B cell (primary cell): ENCODE measurements at regions not wholly inside any gene's neighbourhood (a gene's known extent, or its start where the extent isn't known, plus 50 kb on each side); places are given as distances from the start of the nearest gene placed in this dataset.

Experiments
- ATAC-seq: fragments of 200-7000 bp; cut with Tn5 transposase; one replicate; pipeline ENCODE4 v1.10.0; 2021; ENCODE audit warnings: low read depth, mild to moderate bottlenecking, moderate number of reproducible peaks, moderate library complexity
- CTCF ChIA-PET: fragments of 350-600 bp; sonication (Branson Sonifier 250); formaldehyde crosslinking; loops from one replicate; lab custom pipeline; 2021; ENCODE audit warnings: antibody characterized with exemption, inconsistent platforms; lab: Charles Lee
- POLR2A ChIA-PET: fragments of 350-600 bp; sonication (Branson Sonifier 250); formaldehyde crosslinking; loops from one replicate; lab custom pipeline; 2021; ENCODE audit warnings: antibody characterized with exemption; lab: Charles Lee
- DNase-seq: peaks from one replicate; pipeline ENCODE4 v3.0.0; 2013
- H2AFZ ChIP-seq: 2 replicates; pipeline ENCODE4 v1.6.1; 2012; ENCODE audit warnings: mild to moderate bottlenecking, low read depth, low read length; ENCODE audit not compliant: insufficient read depth, poor library complexity, severe bottlenecking
- H3K27ac ChIP-seq, 2 donors: 1 replicate in 1 of 2; 2 replicates in 1 of 2; pipeline ENCODE4 v1.5.1; 2012 to 2013; ENCODE audit warnings: low read length in 2 of 2, mild to moderate bottlenecking in 2 of 2, moderate library complexity in 1 of 2
- H3K27me3 ChIP-seq, 4 experiments: fragments of 200-600 bp in 1 of 4; sonication (generic) in 1 of 4; replicated peaks in 1 of 4; 1 replicate in 2 of 4; 2 replicates in 2 of 4; pipeline versions ENCODE4 v1.6.1 to v1.7.0; 2013 to 2016; ENCODE audit warnings: low read length in 3 of 4, mild to moderate bottlenecking in 2 of 4, mixed read lengths in 1 of 4, moderate library complexity in 1 of 4; ENCODE audit not compliant: insufficient read depth in 4 of 4, control insufficient read depth in 3 of 4; ENCODE audit errors: control extremely low read depth in 1 of 4
- H3K36me3 ChIP-seq, 2 experiments: replicated peaks in 1 of 2; 1 replicate in 1 of 2; 2 replicates in 1 of 2; pipeline versions ENCODE4 v1.6.1 to v1.7.1; 2013; ENCODE audit warnings: low read length in 1 of 2; ENCODE audit not compliant: insufficient read depth in 2 of 2, control insufficient read depth in 1 of 2; ENCODE audit errors: control extremely low read depth in 1 of 2, extremely low read depth in 1 of 2
- H3K4me1 ChIP-seq, 2 donors: fragments of 200-600 bp in 1 of 2; sonication (generic) in 1 of 2; 1 replicate in 1 of 2; 2 replicates in 1 of 2; pipeline versions ENCODE4 v1.5.1 to v1.6.1; 2013 to 2017; ENCODE audit warnings: low read length in 2 of 2; ENCODE audit not compliant: control insufficient read depth in 2 of 2, insufficient read depth in 2 of 2
- H3K4me2 ChIP-seq: replicated peaks from 2 replicates; pipeline ENCODE3; 2012; ENCODE audit warnings: mild to moderate bottlenecking, low read depth, low read length; ENCODE audit not compliant: poor library complexity, severe bottlenecking
- H3K4me3 ChIP-seq, 5 experiments: fragments of 200-600 bp in 1 of 5; sonication (generic) in 1 of 5; 1 replicate in 3 of 5; 2 replicates in 2 of 5; pipeline versions ENCODE4 v1.5.1 to v1.7.0; 2011 to 2016; ENCODE audit warnings: low read length in 4 of 5, mild to moderate bottlenecking in 4 of 5, low read depth in 2 of 5, control low read depth in 1 of 5, moderate library complexity in 1 of 5; ENCODE audit not compliant: insufficient read depth in 1 of 5; ENCODE audit errors: control extremely low read depth in 1 of 5, extremely low read depth in 1 of 5
- H3K79me2 ChIP-seq: fragments of 200-600 bp; sonication (generic); one replicate; pipeline ENCODE4 v1.6.0; 2016; ENCODE audit warnings: low read length; ENCODE audit not compliant: control insufficient read depth, insufficient read depth
- H3K9ac ChIP-seq: fragments of 200-600 bp; sonication (generic); 2 replicates; pipeline ENCODE4 v1.6.1; 2017; ENCODE audit warnings: mild to moderate bottlenecking, low read length, moderate library complexity
- H3K9me3 ChIP-seq, 3 donors: one replicate each; pipeline versions ENCODE4 v1.6.1 to v1.7.1; 2013; ENCODE audit warnings: low read length in 2 of 3; ENCODE audit not compliant: control insufficient read depth in 2 of 3, insufficient read depth in 1 of 3; ENCODE audit errors: control extremely low read depth in 1 of 3
- H4K20me1 ChIP-seq: 2 replicates; pipeline ENCODE4 v1.6.0; 2012; ENCODE audit warnings: mild to moderate bottlenecking, low read length; ENCODE audit not compliant: insufficient read depth, control insufficient read depth, poor library complexity, severe bottlenecking
- H3K27ac Mint-ChIP-seq: one replicate; pipeline ENCODE4 v1.8.0; 2021; ENCODE audit warnings: mixed read lengths
- H3K27me3 Mint-ChIP-seq: one replicate; pipeline ENCODE4 v1.8.0; 2021; ENCODE audit warnings: mixed read lengths
- H3K4me1 Mint-ChIP-seq: one replicate; pipeline ENCODE4 v1.8.0; 2021; ENCODE audit warnings: mixed read lengths
- H3K4me3 Mint-ChIP-seq: one replicate; pipeline ENCODE4 v1.8.0; 2021; ENCODE audit warnings: mixed read lengths
- H3K9me3 Mint-ChIP-seq: one replicate; pipeline ENCODE4 v1.8.0; 2022; ENCODE audit warnings: mixed read lengths; ENCODE audit not compliant: insufficient read depth
- CTCF ChIP-seq: fragments of 200-600 bp; IDR thresholded peaks from one replicate; pipeline ENCODE4 v1.8.0; 2022; ENCODE audit warnings: antibody characterized with exemption, mild to moderate bottlenecking
- EZH2 ChIP-seq: IDR thresholded peaks from 2 replicates; pipeline ENCODE4 v1.6.1; 2012; ENCODE audit warnings: borderline replicate concordance, low read depth, mild to moderate bottlenecking, moderate library complexity, low read length; ENCODE audit not compliant: insufficient read depth, poor library complexity, severe bottlenecking
- WGBS: methylation state at CpG from one replicate; pipeline ENCODE4 v1.1.5; 2013; ENCODE audit warnings: missing lambda C conversion rate; ENCODE audit not compliant: insufficient coverage; 5-methylcytosine and 5-hydroxymethylcytosine counted together
- intact Hi-C: fragments of 100-400 bp; cut with micrococcal nuclease; formaldehyde crosslinking; loops from one replicate; pipeline ENCODE4 v1.10.0; 2022

GRCh38 chr11:41613326-41613725, 153.9 kb upstream of the LRRC4C start:
- Histone ChIP-seq H3K4me2 (no peak overlapping the region), H3K27me3 (no peaks in the 10 kb centered on the region), H3K9ac (no peak overlapping the region), H3K79me2 (no peaks in the 10 kb centered on the region), H4K20me1 (no peaks in the 10 kb centered on the region), H3K4me3 (no peak overlapping the region), H3K4me1 (no peaks in the 10 kb centered on the region), H2AFZ (no peak overlapping the region), H3K27ac (no peak overlapping the region), H3K9me3 (no peaks in the 10 kb centered on the region), H3K36me3 (no peaks in the 10 kb centered on the region)
- no peak for DNase-seq
- no CpG with 5 or more reads among the region's 1 CpG for WGBS
- Mint-ChIP-seq H3K4me1 (no peaks in the 10 kb centered on the region), H3K4me3 (no peak overlapping the region), H3K27ac (no peak overlapping the region), H3K27me3 (no peaks in the 10 kb centered on the region), H3K9me3 (no peaks in the 10 kb centered on the region)
- ChIA-PET POLR2A (no interaction called here), CTCF (no interaction called here)
- intact Hi-C loops = no loop called here
- TF ChIP-seq EZH2 = no peak
- TF ChIP-seq CTCF = no peak
- ATAC-seq = no peak

GRCh38 chr11:41622707-41623359, 163.4 kb upstream of the LRRC4C start:
- no peak overlapping the region for H3K4me2 ChIP-seq
- no peaks in the 10 kb centered on the region for H3K4me1 ChIP-seq
- no peaks in the 10 kb centered on the region for H3K79me2 ChIP-seq
- DNase-seq (no peak), ATAC-seq (no peak)
- 92% methylated on average over 30 of the region's 32 CpGs for WGBS
- no peak overlapping the region for H3K27ac ChIP-seq
- H3K27me3 ChIP-seq = no peaks in the 10 kb centered on the region
- no peak overlapping the region for H3K9ac ChIP-seq
- Mint-ChIP-seq H3K27ac (no peak overlapping the region), H3K4me3 (no peak overlapping the region), H3K27me3 (no peaks in the 10 kb centered on the region), H3K9me3 (peaks cover 3% of the 10 kb centered on the region), H3K4me1 (no peaks in the 10 kb centered on the region)
- POLR2A ChIA-PET = no interaction called here
- H4K20me1 ChIP-seq = no peaks in the 10 kb centered on the region
- H3K9me3 ChIP-seq = peaks cover 0 to 16% (median 0%) of the 10 kb centered on the region in 3 donors
- TF ChIP-seq EZH2 (no peak), CTCF (no peak)
- no peak overlapping the region for H3K4me3 ChIP-seq
- CTCF ChIA-PET = no interaction called here
- no peaks in the 10 kb centered on the region for H3K36me3 ChIP-seq
- H2AFZ ChIP-seq = no peak overlapping the region
- intact Hi-C loops = no loop called here
